ENCODE measurements at regions not wholly inside any gene's neighbourhood (a gene's known extent, or its start where the extent isn't known, plus 50 kb on each side); places are given as distances from the start of the nearest gene placed in this dataset.

GRCh38 chr16:86669285-86669805 is 91.0 kb downstream of the FOXL1 start:
- no peak overlapping the region for H3K4me3 ChIP-seq (ENCODE audit: low read length)
- no peak for TF ChIP-seq CTCF (conservative IDR thresholded peaks at IDR 0.05; ENCODE audit: low read depth, low read length)

GRCh38 chr16:86669937-86670749 is 91.8 kb downstream of the FOXL1 start:
- TF ChIP-seq CTCF (conservative IDR thresholded peaks at IDR 0.05; ENCODE audit: low read depth, low read length) = no peak
- no peak overlapping the region for H3K4me3 ChIP-seq (ENCODE audit: low read length)
- no peak for DNase-seq (ENCODE audit: low read depth)

More at GRCh38 chr16:86669285-86669805, 91.0 kb downstream of the FOXL1 start:
- DNase-seq (ENCODE audit: low read depth) = no peak

- H3K4me3 ChIP-seq (ENCODE audit: low read length) = no peak overlapping the region
- no peak for TF ChIP-seq CTCF (conservative IDR thresholded peaks at IDR 0.05; ENCODE audit: low read depth, low read length)
- DNase-seq (ENCODE audit: low read depth) = no peak
Measured at GRCh38 chr16:86670750-86671234, 92.4 kb downstream of the FOXL1 start.

- no peak for TF ChIP-seq CTCF (conservative IDR thresholded peaks at IDR 0.05; ENCODE audit: low read depth, low read length)
- no peak for DNase-seq (ENCODE audit: low read depth)
- H3K4me3 ChIP-seq (ENCODE audit: low read length) = no peak overlapping the region
Measured at GRCh38 chr16:86671486-86672178, 93.3 kb downstream of the FOXL1 start.

GRCh38 chr16:86672179-86672863 is 94.0 kb downstream of the FOXL1 start:
- TF ChIP-seq CTCF (conservative IDR thresholded peaks at IDR 0.05; ENCODE audit: low read depth, low read length) = no peak
- no peak for DNase-seq (ENCODE audit: low read depth)
- H3K4me3 ChIP-seq (ENCODE audit: low read length) = no peak overlapping the region

- no peak overlapping the region for H3K4me3 ChIP-seq (ENCODE audit: low read length)
- no peak for TF ChIP-seq CTCF (conservative IDR thresholded peaks at IDR 0.05; ENCODE audit: low read depth, low read length)
- DNase-seq (ENCODE audit: low read depth) = no peak
Measured at GRCh38 chr16:86673090-86673955, 95.0 kb downstream of the FOXL1 start.
